ENCODE measurements at regions not wholly inside any gene's neighbourhood (a gene's known extent, or its start where the extent isn't known, plus 50 kb on each side); places are given as distances from the start of the nearest gene placed in this dataset.
"Not testable (repeated sequence)": the region's sequence is repeated elsewhere in the genome, so short reads cannot be mapped to it uniquely, and the experiment has no call there.

GRCh38 chr16:80915079-80915450 lies 91.6 kb downstream of the CMC2 start:
- in situ Hi-C loops (cut with MboI; ENCODE audit: low pct_unique_long_range_greater_than_20kb, low sequenced_read_pairs): no loop called here
- no peak for DNase-seq

- in situ Hi-C loops (cut with MboI; ENCODE audit: low pct_unique_long_range_greater_than_20kb, low sequenced_read_pairs): no loop called here
- DNase-seq: no peak
Measured at GRCh38 chr16:80914379-80915078, 92.2 kb downstream of the CMC2 start.

GRCh38 chr16:80913397-80913796 lies 93.3 kb downstream of the CMC2 start:
- in situ Hi-C loops (cut with MboI; ENCODE audit: low pct_unique_long_range_greater_than_20kb, low sequenced_read_pairs): no loop called here
- DNase-seq: no peak

GRCh38 chr16:80912651-80913050 lies 94.0 kb downstream of the CMC2 start:
- in situ Hi-C loops (cut with MboI; ENCODE audit: low pct_unique_long_range_greater_than_20kb, low sequenced_read_pairs): no loop called here
- no peak for DNase-seq

GRCh38 chr16:80910434-80910833 lies 96.3 kb downstream of the CMC2 start:
- no peak for DNase-seq
- in situ Hi-C loops (cut with MboI; ENCODE audit: low pct_unique_long_range_greater_than_20kb, low sequenced_read_pairs): no loop called here

GRCh38 chr16:80909720-80910119 lies 97.0 kb downstream of the CMC2 start:
- no peak for DNase-seq
- in situ Hi-C loops (cut with MboI; ENCODE audit: low pct_unique_long_range_greater_than_20kb, low sequenced_read_pairs): no loop called here

GRCh38 chr16:80906169-80906568 lies 100.5 kb downstream of the CMC2 start:
- in situ Hi-C loops (cut with MboI; ENCODE audit: low pct_unique_long_range_greater_than_20kb, low sequenced_read_pairs); DNase-seq: not testable (repeated sequence)

- in situ Hi-C loops (cut with MboI; ENCODE audit: low pct_unique_long_range_greater_than_20kb, low sequenced_read_pairs): no loop called here
Measured at GRCh38 chr16:80903616-80904015, 99.2 kb upstream of the CDYL2 start.

GRCh38 chr16:80902306-80903110 lies 98.1 kb upstream of the CDYL2 start:
- in situ Hi-C loops (cut with MboI; ENCODE audit: low pct_unique_long_range_greater_than_20kb, low sequenced_read_pairs): no loop called here
- DNase-seq: no peak

More at GRCh38 chr16:80903616-80904015, 99.2 kb upstream of the CDYL2 start:
- DNase-seq: no peak

- no peak for DNase-seq
- in situ Hi-C loops (cut with MboI; ENCODE audit: low pct_unique_long_range_greater_than_20kb, low sequenced_read_pairs): no loop called here
Measured at GRCh38 chr16:80900593-80900954, 96.2 kb upstream of the CDYL2 start.

GRCh38 chr16:80899809-80900592 lies 95.6 kb upstream of the CDYL2 start:
- in situ Hi-C loops (cut with MboI; ENCODE audit: low pct_unique_long_range_greater_than_20kb, low sequenced_read_pairs): no loop called here
- DNase-seq: no peak

- in situ Hi-C loops (cut with MboI; ENCODE audit: low pct_unique_long_range_greater_than_20kb, low sequenced_read_pairs): no loop called here
Measured at GRCh38 chr16:80896776-80897175, 92.4 kb upstream of the CDYL2 start.

GRCh38 chr16:80894091-80894490 lies 89.7 kb upstream of the CDYL2 start:
- DNase-seq: no peak
- in situ Hi-C loops (cut with MboI; ENCODE audit: low pct_unique_long_range_greater_than_20kb, low sequenced_read_pairs): no loop called here

More at GRCh38 chr16:80896776-80897175, 92.4 kb upstream of the CDYL2 start:
- DNase-seq: no peak

GRCh38 chr16:80893686-80894085 lies 89.3 kb upstream of the CDYL2 start:
- no peak for DNase-seq
- in situ Hi-C loops (cut with MboI; ENCODE audit: low pct_unique_long_range_greater_than_20kb, low sequenced_read_pairs): no loop called here

- DNase-seq; in situ Hi-C loops (cut with MboI; ENCODE audit: low pct_unique_long_range_greater_than_20kb, low sequenced_read_pairs): not testable (repeated sequence)
Measured at GRCh38 chr16:80892395-80892794, 88.0 kb upstream of the CDYL2 start.

- no peak for DNase-seq
- in situ Hi-C loops (cut with MboI; ENCODE audit: low pct_unique_long_range_greater_than_20kb, low sequenced_read_pairs): no loop called here
Measured at GRCh38 chr16:80889779-80890359, 85.5 kb upstream of the CDYL2 start.

GRCh38 chr16:80887062-80887461 lies 82.7 kb upstream of the CDYL2 start:
- in situ Hi-C loops (cut with MboI; ENCODE audit: low pct_unique_long_range_greater_than_20kb, low sequenced_read_pairs): no loop called here
- DNase-seq: no peak

- in situ Hi-C loops (cut with MboI; ENCODE audit: low pct_unique_long_range_greater_than_20kb, low sequenced_read_pairs): no loop called here
- DNase-seq: no peak
Measured at GRCh38 chr16:80883816-80884215, 79.4 kb upstream of the CDYL2 start.

GRCh38 chr16:80883159-80883642 lies 78.8 kb upstream of the CDYL2 start:
- DNase-seq: no peak
- in situ Hi-C loops (cut with MboI; ENCODE audit: low pct_unique_long_range_greater_than_20kb, low sequenced_read_pairs): no loop called here

Data from KBM-7 (cell line).